ENCODE measurements at regions not wholly inside any gene's neighbourhood (a gene's known extent, or its start where the extent isn't known, plus 50 kb on each side); places are given as distances from the start of the nearest gene placed in this dataset.

- Histone ChIP-seq H3K4me3 (ENCODE audit: low read length) (no peak overlapping the region), H3K79me2 (ENCODE audit: low read length) (no peaks in the 10 kb centered on the region), H3K9me3 (ENCODE audit: low read length) (no peaks in the 10 kb centered on the region), H3K9me2 (replicated peaks; ENCODE audit: insufficient read depth, low read length) (no peaks in the 10 kb centered on the region), H3K4me2 (ENCODE audit: low read depth, low read length, poor library complexity, severe bottlenecking) (no peak overlapping the region), H3K4me1 (ENCODE audit: low read length) (no peaks in the 10 kb centered on the region), H2AFZ (ENCODE audit: low read length) (no peak overlapping the region), H4K20me1 (ENCODE audit: insufficient read depth, low read depth, low read length) (no peaks in the 10 kb centered on the region), H3K27me3 (ENCODE audit: low read length) (no peaks in the 10 kb centered on the region), H3K9ac (ENCODE audit: low read length) (no peak overlapping the region), H3K27ac (ENCODE audit: low read length) (no peak overlapping the region), H3K36me3 (ENCODE audit: insufficient read depth, low read length) (no peaks in the 10 kb centered on the region)
- DNase-seq, result no peak
Measured at GRCh38 chr22:49159711-49160110, 668.0 kb downstream of the BRD1 start.

- DNase-seq, result no peak
- no peak overlapping the region for H3K27ac ChIP-seq (ENCODE audit: low read length)
- H3K4me1 ChIP-seq (ENCODE audit: low read length), result no peaks in the 10 kb centered on the region
- H3K4me3 ChIP-seq (ENCODE audit: low read length), result no peak overlapping the region
- H4K20me1 ChIP-seq (ENCODE audit: insufficient read depth, low read depth, low read length), result no peaks in the 10 kb centered on the region
- H3K9ac ChIP-seq (ENCODE audit: low read length), result no peak overlapping the region
- H2AFZ ChIP-seq (ENCODE audit: low read length), result no peak overlapping the region
- H3K9me3 ChIP-seq (ENCODE audit: low read length), result no peaks in the 10 kb centered on the region
- H3K36me3 ChIP-seq (ENCODE audit: insufficient read depth, low read length), result no peaks in the 10 kb centered on the region
- H3K9me2 ChIP-seq (replicated peaks; ENCODE audit: insufficient read depth, low read length), result no peaks in the 10 kb centered on the region
- H3K4me2 ChIP-seq (ENCODE audit: low read depth, low read length, poor library complexity, severe bottlenecking), result no peak overlapping the region
- H3K27me3 ChIP-seq (ENCODE audit: low read length), result no peaks in the 10 kb centered on the region
- no peaks in the 10 kb centered on the region for H3K79me2 ChIP-seq (ENCODE audit: low read length)
Measured at GRCh38 chr22:49158741-49159564, 668.7 kb downstream of the BRD1 start.

DNA sequence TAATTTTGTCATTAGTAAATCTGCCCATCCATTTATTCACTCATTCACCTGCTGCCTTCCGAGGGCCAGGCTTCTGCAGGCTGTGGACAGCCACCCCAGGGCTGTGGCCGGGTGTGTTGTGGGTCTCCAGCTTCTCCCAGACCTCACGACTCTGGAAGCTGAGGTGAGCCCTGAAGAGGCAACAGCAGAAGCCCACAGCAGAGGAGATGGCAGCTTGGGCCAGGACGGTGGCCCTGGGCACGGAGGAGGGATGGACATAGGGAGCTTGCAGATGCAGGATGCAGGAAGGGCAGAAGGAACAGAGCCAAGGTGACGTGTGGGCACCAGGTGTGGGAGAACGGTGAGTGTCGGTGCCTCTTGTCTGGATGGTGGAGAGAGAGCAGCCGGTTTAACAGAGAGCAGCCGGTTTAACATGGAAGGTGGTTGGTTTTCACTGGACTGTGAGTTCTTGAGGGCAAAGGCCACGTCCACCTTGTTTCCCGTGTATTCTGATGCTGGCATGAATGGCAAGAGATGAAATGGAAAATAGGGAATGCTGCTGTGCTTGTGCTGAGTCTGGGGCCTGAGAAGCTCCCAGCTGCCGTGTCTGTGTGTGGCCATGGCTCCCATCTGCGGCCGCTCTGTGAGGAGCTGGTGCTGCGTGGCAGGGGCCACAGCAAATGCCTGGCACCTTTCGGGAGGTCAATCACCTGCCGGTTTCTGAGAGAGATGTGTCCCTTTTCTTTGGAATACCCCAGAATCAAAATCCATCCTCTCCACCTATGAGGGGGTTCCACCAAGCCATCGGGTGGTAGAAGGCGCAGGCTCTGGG is 669.9 kb downstream of the BRD1 start:
- Histone ChIP-seq H3K4me1 (ENCODE audit: low read length) (no peaks in the 10 kb centered on the region), H3K27me3 (ENCODE audit: low read length) (no peaks in the 10 kb centered on the region), H4K20me1 (ENCODE audit: insufficient read depth, low read depth, low read length) (no peaks in the 10 kb centered on the region), H3K4me2 (ENCODE audit: low read depth, low read length, poor library complexity, severe bottlenecking) (no peak overlapping the region), H3K9me3 (ENCODE audit: low read length) (no peaks in the 10 kb centered on the region), H2AFZ (ENCODE audit: low read length) (no peak overlapping the region), H3K27ac (ENCODE audit: low read length) (no peak overlapping the region), H3K79me2 (ENCODE audit: low read length) (no peaks in the 10 kb centered on the region), H3K9me2 (replicated peaks; ENCODE audit: insufficient read depth, low read length) (no peaks in the 10 kb centered on the region), H3K4me3 (ENCODE audit: low read length) (no peak overlapping the region), H3K36me3 (ENCODE audit: insufficient read depth, low read length) (no peaks in the 10 kb centered on the region), H3K9ac (ENCODE audit: low read length) (no peak overlapping the region)
- DNase-seq, result no peak

DNA sequence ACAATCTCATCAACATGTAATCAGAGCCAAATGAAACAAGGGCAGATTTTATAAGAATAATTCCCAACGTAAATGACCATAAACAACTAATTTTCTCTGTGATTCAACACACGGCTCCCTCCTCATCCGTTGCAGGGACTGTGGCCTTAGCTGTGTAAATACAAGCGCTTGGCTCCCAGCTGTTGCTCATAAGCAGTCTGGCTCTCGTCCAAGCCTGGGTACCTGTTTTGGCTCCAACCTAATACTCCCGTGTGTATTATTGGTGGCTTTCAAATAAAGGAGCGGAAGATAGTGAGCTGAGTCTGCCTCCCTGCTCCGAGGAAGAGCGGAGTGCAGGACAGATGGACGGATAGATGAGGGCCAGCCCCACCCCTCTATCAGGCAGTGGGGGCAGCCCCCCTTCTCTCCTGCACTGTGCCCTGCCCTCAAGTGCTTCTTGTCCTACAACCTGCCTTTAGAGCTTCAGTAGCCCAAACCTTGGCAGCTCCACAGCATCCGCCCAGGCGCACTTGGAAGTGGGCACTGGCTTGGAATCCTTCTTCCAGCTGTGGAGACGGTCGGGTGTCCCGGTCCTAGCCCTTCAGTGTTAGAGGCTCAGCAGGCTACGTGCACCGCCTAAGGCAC is 670.9 kb downstream of the BRD1 start:
- Histone ChIP-seq H3K9me2 (replicated peaks; ENCODE audit: insufficient read depth, low read length) (no peaks in the 10 kb centered on the region), H3K9ac (ENCODE audit: low read length) (no peak overlapping the region), H3K4me1 (ENCODE audit: low read length) (no peaks in the 10 kb centered on the region), H3K27me3 (ENCODE audit: low read length) (no peaks in the 10 kb centered on the region), H3K4me2 (ENCODE audit: low read depth, low read length, poor library complexity, severe bottlenecking) (no peak overlapping the region), H3K36me3 (ENCODE audit: insufficient read depth, low read length) (no peaks in the 10 kb centered on the region), H2AFZ (ENCODE audit: low read length) (no peak overlapping the region), H3K9me3 (ENCODE audit: low read length) (no peaks in the 10 kb centered on the region), H3K79me2 (ENCODE audit: low read length) (no peaks in the 10 kb centered on the region), H3K4me3 (ENCODE audit: low read length) (no peak overlapping the region), H4K20me1 (ENCODE audit: insufficient read depth, low read depth, low read length) (no peaks in the 10 kb centered on the region), H3K27ac (ENCODE audit: low read length) (no peak overlapping the region)
- no peak for DNase-seq

- no peak overlapping the region for H3K9ac ChIP-seq (ENCODE audit: low read length)
- peak; percentile 49 for DNase-seq
- H2AFZ ChIP-seq (ENCODE audit: low read length), result no peak overlapping the region
- no peaks in the 10 kb centered on the region for H4K20me1 ChIP-seq (ENCODE audit: insufficient read depth, low read depth, low read length)
- H3K9me2 ChIP-seq (replicated peaks; ENCODE audit: insufficient read depth, low read length), result no peaks in the 10 kb centered on the region
- H3K9me3 ChIP-seq (ENCODE audit: low read length), result no peaks in the 10 kb centered on the region
- no peaks in the 10 kb centered on the region for H3K27me3 ChIP-seq (ENCODE audit: low read length)
- H3K4me1 ChIP-seq (ENCODE audit: low read length), result no peaks in the 10 kb centered on the region
- H3K36me3 ChIP-seq (ENCODE audit: insufficient read depth, low read length), result no peaks in the 10 kb centered on the region
- H3K27ac ChIP-seq (ENCODE audit: low read length), result no peak overlapping the region
- no peaks in the 10 kb centered on the region for H3K79me2 ChIP-seq (ENCODE audit: low read length)
- no peak overlapping the region for H3K4me2 ChIP-seq (ENCODE audit: low read depth, low read length, poor library complexity, severe bottlenecking)
- H3K4me3 ChIP-seq (ENCODE audit: low read length), result no peak overlapping the region
Measured at GRCh38 chr22:49155770-49156580, 671.7 kb downstream of the BRD1 start.

DNA sequence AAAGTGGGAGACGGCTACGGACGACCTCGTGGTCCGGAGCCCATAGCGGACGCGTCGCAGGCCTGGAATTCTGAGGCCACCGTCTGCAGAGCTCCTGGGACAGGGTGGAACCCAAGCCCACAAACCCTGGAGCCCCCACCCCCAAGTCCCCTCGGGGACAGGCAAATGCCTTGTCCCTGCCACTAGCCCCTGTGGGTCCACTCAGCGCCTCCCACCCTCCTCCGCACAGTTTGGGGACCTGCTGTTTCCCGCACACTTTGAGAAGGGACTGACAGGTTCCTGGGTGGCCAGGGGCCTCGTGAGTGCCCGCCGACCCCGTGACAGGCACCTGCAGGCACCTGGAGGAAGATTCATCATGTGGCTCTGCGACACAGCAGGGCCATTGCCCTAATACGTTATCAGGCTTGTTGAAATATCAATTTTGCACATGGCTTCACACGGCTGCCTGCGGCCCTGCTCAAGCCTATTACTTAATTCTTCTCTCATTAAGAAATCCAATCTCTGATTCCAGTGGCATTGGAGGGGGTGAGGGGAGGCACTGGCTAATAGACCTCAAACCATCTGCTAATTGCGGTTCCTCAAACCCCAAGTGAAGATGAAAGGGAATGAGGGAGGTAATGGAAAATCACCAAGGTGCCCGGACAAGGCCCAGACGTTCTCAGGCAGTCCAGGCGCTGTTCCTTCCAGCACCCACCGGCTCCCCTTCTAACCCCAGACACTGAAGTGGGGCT is 672.5 kb downstream of the BRD1 start:
- Histone ChIP-seq H3K27ac (ENCODE audit: low read length) (no peak overlapping the region), H3K4me1 (ENCODE audit: low read length) (no peaks in the 10 kb centered on the region), H3K9me2 (replicated peaks; ENCODE audit: insufficient read depth, low read length) (no peaks in the 10 kb centered on the region), H3K9ac (ENCODE audit: low read length) (no peak overlapping the region), H3K4me3 (ENCODE audit: low read length) (no peak overlapping the region), H3K27me3 (ENCODE audit: low read length) (no peaks in the 10 kb centered on the region), H3K79me2 (ENCODE audit: low read length) (no peaks in the 10 kb centered on the region), H3K4me2 (ENCODE audit: low read depth, low read length, poor library complexity, severe bottlenecking) (no peak overlapping the region), H2AFZ (ENCODE audit: low read length) (no peak overlapping the region), H4K20me1 (ENCODE audit: insufficient read depth, low read depth, low read length) (no peaks in the 10 kb centered on the region), H3K9me3 (ENCODE audit: low read length) (no peaks in the 10 kb centered on the region), H3K36me3 (ENCODE audit: insufficient read depth, low read length) (no peaks in the 10 kb centered on the region)
- DNase-seq, result no peak

DNA sequence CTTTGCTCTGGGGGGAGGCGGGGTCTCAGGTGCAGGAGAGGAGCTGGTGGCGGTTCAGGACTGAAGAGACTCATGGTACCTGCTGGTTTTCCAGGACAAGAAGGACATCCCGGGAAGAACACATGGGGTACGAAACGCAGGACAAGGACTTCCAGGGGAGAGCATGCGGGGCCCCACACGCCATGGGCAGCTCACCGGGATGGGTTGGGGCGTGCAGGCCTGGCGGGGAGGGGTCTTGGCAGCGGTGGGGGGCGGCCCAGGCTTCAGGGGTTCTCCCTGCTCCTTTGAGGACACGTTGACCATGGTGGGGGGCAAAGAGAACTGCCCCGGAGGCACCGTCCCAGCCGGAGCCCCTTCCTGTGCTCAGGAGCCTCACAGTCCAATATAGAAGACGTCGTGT is 673.2 kb downstream of the BRD1 start:
- Histone ChIP-seq H3K36me3 (ENCODE audit: insufficient read depth, low read length) (no peaks in the 10 kb centered on the region), H3K4me3 (ENCODE audit: low read length) (no peak overlapping the region), H3K4me2 (ENCODE audit: low read depth, low read length, poor library complexity, severe bottlenecking) (no peak overlapping the region), H4K20me1 (ENCODE audit: insufficient read depth, low read depth, low read length) (no peaks in the 10 kb centered on the region), H3K9me3 (ENCODE audit: low read length) (no peaks in the 10 kb centered on the region), H3K9ac (ENCODE audit: low read length) (no peak overlapping the region), H3K79me2 (ENCODE audit: low read length) (no peaks in the 10 kb centered on the region), H3K9me2 (replicated peaks; ENCODE audit: insufficient read depth, low read length) (no peaks in the 10 kb centered on the region), H3K27me3 (ENCODE audit: low read length) (no peaks in the 10 kb centered on the region), H2AFZ (ENCODE audit: low read length) (no peak overlapping the region), H3K27ac (ENCODE audit: low read length) (no peak overlapping the region), H3K4me1 (ENCODE audit: low read length) (no peaks in the 10 kb centered on the region)
- DNase-seq, result no peak

Data from Karpas-422 (cell line).